ENCODE measurements at regions not wholly inside any gene's neighbourhood (a gene's known extent, or its start where the extent isn't known, plus 50 kb on each side); places are given as distances from the start of the nearest gene placed in this dataset.

GRCh38 chr1:42043811-42044210 lies 109.4 kb upstream of the GUCA2B start:
- no peak for TF ChIP-seq CTCF (IDR thresholded peaks at IDR 0.05; ENCODE audit: poor library complexity)
- TF ChIP-seq EZH2phosphoT487 (IDR thresholded peaks at IDR 0.05; ENCODE audit: low read depth, severe bottlenecking, unreplicated experiment), result no peak
- no peak for TF ChIP-seq EZH2 (IDR thresholded peaks at IDR 0.05; ENCODE audit: borderline replicate concordance)

All from hepatocyte (in vitro differentiated cells).